Esophagus squamous epithelium (tissue), 4 donors: ENCODE measurements at regions not wholly inside any gene's neighbourhood (a gene's known extent, or its start where the extent isn't known, plus 50 kb on each side); places are given as distances from the start of the nearest gene placed in this dataset.

Source experiments
- POLR2A ChIP-seq, 4 donors: fragments of 450-650 bp; IDR thresholded peaks; one replicate each; pipeline ENCODE4 v1.6.1; 2017; ENCODE audit warnings: antibody characterized with exemption in 4 of 4, mild to moderate bottlenecking in 4 of 4, moderate library complexity in 3 of 4
- TF ChIP-seq, protein P1 (sequence below), 6 experiments: fragments of 450-650 bp in 4 of 6; fragments of 200-600 bp in 2 of 6; sonication (generic) in 2 of 6; IDR thresholded peaks; one replicate each; pipeline ENCODE4 v1.5.1; 2016 to 2019; ENCODE audit warnings: antibody characterized with exemption in 6 of 6, mild to moderate bottlenecking in 4 of 6, moderate library complexity in 4 of 6

- TF ChIP-seq, protein P1, sequence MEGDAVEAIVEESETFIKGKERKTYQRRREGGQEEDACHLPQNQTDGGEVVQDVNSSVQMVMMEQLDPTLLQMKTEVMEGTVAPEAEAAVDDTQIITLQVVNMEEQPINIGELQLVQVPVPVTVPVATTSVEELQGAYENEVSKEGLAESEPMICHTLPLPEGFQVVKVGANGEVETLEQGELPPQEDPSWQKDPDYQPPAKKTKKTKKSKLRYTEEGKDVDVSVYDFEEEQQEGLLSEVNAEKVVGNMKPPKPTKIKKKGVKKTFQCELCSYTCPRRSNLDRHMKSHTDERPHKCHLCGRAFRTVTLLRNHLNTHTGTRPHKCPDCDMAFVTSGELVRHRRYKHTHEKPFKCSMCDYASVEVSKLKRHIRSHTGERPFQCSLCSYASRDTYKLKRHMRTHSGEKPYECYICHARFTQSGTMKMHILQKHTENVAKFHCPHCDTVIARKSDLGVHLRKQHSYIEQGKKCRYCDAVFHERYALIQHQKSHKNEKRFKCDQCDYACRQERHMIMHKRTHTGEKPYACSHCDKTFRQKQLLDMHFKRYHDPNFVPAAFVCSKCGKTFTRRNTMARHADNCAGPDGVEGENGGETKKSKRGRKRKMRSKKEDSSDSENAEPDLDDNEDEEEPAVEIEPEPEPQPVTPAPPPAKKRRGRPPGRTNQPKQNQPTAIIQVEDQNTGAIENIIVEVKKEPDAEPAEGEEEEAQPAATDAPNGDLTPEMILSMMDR (IDR thresholded peaks at IDR 0.05), result no peak
- TF ChIP-seq POLR2A (IDR thresholded peaks at IDR 0.05), result no peak
These were observed 104.7 kb upstream of the IKZF1 start for GRCh38 chr7:50199824-50200223.
